HL-60 (cell line): ENCODE measurements at regions not wholly inside any gene's neighbourhood (a gene's known extent, or its start where the extent isn't known, plus 50 kb on each side); places are given as distances from the start of the nearest gene placed in this dataset.

Experiments used
- DNase-seq, 2 experiments: peaks; one replicate each; pipeline ENCODE4 v3.0.0-alpha.2; 2010 to 2020; ENCODE audit warnings: low read depth in 1 of 2, low spot score in 1 of 2
- H3K27ac ChIP-seq: fragments of 250-450 bp; sonication (Bioruptor Pico); replicated peaks from 2 replicates; pipeline ENCODE4 v1.5.1; 2020; ENCODE audit warnings: mild to moderate bottlenecking, moderate library complexity
- H3K27me3 ChIP-seq: fragments of 250-450 bp; sonication (Bioruptor Pico); 2 replicates; pipeline ENCODE4 v1.5.1; 2021; ENCODE audit warnings: mild to moderate bottlenecking, moderate library complexity; ENCODE audit not compliant: insufficient read depth, poor library complexity, severe bottlenecking
- H3K4me3 ChIP-seq: replicated peaks from 2 replicates; pipeline ENCODE4 v1.5.1; 2011; ENCODE audit warnings: mild to moderate bottlenecking, control low read depth, low read length; ENCODE audit not compliant: insufficient read depth
- GABPA ChIP-seq: IDR thresholded peaks from 2 replicates; pipeline ENCODE4 v1.6.1; 2012; ENCODE audit warnings: low read depth
- POLR2AphosphoS5 ChIP-seq: IDR thresholded peaks from 2 replicates; pipeline ENCODE4 v1.6.1; 2012; ENCODE audit warnings: low read depth
- SPI1 ChIP-seq: IDR thresholded peaks from 2 replicates; pipeline ENCODE4 v1.6.1; 2012; ENCODE audit warnings: low read depth, mild to moderate bottlenecking, borderline replicate concordance
- TF ChIP-seq, protein P1 (sequence below): IDR thresholded peaks from one replicate; pipeline ENCODE4 v1.5.1; 2011; ENCODE audit warnings: low read length, control low read depth, inconsistent platforms; ENCODE audit not compliant: insufficient read depth
- TF ChIP-seq, protein P2 (sequence below): IDR thresholded peaks from 2 replicates; pipeline ENCODE4 v1.6.1; 2012; ENCODE audit warnings: low read depth; ENCODE audit not compliant: insufficient replicate concordance

GRCh38 chr5:3489239-3489843 is 106.3 kb upstream of the IRX1 start:
- Histone ChIP-seq H3K27me3 (no peaks in the 10 kb centered on the region), H3K4me3 (no peak overlapping the region), H3K27ac (no peak overlapping the region)
- no peak for DNase-seq
- TF ChIP-seq, protein P1, sequence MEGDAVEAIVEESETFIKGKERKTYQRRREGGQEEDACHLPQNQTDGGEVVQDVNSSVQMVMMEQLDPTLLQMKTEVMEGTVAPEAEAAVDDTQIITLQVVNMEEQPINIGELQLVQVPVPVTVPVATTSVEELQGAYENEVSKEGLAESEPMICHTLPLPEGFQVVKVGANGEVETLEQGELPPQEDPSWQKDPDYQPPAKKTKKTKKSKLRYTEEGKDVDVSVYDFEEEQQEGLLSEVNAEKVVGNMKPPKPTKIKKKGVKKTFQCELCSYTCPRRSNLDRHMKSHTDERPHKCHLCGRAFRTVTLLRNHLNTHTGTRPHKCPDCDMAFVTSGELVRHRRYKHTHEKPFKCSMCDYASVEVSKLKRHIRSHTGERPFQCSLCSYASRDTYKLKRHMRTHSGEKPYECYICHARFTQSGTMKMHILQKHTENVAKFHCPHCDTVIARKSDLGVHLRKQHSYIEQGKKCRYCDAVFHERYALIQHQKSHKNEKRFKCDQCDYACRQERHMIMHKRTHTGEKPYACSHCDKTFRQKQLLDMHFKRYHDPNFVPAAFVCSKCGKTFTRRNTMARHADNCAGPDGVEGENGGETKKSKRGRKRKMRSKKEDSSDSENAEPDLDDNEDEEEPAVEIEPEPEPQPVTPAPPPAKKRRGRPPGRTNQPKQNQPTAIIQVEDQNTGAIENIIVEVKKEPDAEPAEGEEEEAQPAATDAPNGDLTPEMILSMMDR = no peak
- TF ChIP-seq SPI1 (no peak), POLR2AphosphoS5 (no peak), GABPA (no peak)
- TF ChIP-seq, protein P2, sequence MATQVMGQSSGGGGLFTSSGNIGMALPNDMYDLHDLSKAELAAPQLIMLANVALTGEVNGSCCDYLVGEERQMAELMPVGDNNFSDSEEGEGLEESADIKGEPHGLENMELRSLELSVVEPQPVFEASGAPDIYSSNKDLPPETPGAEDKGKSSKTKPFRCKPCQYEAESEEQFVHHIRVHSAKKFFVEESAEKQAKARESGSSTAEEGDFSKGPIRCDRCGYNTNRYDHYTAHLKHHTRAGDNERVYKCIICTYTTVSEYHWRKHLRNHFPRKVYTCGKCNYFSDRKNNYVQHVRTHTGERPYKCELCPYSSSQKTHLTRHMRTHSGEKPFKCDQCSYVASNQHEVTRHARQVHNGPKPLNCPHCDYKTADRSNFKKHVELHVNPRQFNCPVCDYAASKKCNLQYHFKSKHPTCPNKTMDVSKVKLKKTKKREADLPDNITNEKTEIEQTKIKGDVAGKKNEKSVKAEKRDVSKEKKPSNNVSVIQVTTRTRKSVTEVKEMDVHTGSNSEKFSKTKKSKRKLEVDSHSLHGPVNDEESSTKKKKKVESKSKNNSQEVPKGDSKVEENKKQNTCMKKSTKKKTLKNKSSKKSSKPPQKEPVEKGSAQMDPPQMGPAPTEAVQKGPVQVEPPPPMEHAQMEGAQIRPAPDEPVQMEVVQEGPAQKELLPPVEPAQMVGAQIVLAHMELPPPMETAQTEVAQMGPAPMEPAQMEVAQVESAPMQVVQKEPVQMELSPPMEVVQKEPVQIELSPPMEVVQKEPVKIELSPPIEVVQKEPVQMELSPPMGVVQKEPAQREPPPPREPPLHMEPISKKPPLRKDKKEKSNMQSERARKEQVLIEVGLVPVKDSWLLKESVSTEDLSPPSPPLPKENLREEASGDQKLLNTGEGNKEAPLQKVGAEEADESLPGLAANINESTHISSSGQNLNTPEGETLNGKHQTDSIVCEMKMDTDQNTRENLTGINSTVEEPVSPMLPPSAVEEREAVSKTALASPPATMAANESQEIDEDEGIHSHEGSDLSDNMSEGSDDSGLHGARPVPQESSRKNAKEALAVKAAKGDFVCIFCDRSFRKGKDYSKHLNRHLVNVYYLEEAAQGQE = no peak

DNA sequence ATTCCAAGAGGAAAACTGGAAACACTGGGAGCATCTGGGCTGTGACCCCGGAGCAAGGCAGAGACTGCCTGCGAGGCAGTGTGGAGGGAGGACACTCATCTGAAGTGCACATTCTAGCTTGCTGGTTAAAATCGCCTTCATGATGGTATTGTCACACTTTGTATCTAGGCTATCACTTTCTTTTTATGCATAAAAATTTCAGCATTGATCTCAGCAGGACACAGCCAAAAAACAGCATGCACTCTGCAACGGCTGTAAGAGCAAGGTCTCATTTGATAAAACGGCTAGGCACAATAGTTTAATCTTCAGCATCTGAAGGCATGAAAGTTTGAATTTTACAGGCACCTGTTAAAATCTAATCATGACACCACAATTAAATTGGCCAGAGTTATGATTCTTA is 110.8 kb upstream of the IRX1 start:
- DNase-seq = no peak
- Histone ChIP-seq H3K27ac (no peak overlapping the region), H3K4me3 (no peak overlapping the region), H3K27me3 (no peaks in the 10 kb centered on the region)
- TF ChIP-seq SPI1 (no peak), GABPA (no peak), POLR2AphosphoS5 (no peak)
- TF ChIP-seq, protein P2 = no peak
- TF ChIP-seq, protein P1 = no peak

DNA sequence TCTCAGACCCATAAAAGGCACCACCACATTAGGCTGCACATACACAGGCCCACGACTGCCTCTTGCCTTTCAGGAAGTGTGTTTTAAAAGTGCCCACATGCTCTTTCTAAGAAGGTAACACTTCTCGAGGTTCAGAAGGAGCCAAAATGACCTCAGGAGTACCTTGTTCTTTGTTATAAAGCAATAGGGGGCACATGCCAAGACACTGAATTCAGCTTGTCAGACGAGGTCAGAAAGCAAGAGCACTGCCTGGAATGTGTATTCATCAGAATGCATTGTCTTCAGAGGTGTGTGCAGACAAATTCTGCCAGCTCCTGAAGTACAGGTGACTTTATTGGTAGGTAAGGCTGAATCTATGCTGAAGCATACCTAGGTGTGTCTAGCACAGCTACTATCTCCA is 114.5 kb upstream of the IRX1 start:
- TF ChIP-seq, protein P2 = no peak
- TF ChIP-seq SPI1 = no peak
- TF ChIP-seq POLR2AphosphoS5 = no peak
- TF ChIP-seq, protein P1 = no peak
- no peak for TF ChIP-seq GABPA
- Histone ChIP-seq H3K27ac (no peak overlapping the region), H3K27me3 (no peaks in the 10 kb centered on the region), H3K4me3 (no peak overlapping the region)
- no peak for DNase-seq
